Skeletal muscle satellite cell (primary cell): ENCODE measurements at regions not wholly inside any gene's neighbourhood (a gene's known extent, or its start where the extent isn't known, plus 50 kb on each side); places are given as distances from the start of the nearest gene placed in this dataset.
"Not testable (repeated sequence)": the region's sequence is repeated elsewhere in the genome, so short reads cannot be mapped to it uniquely, and the experiment has no call there.

Experiments used
- H3K27me3 ChIP-seq: 2 replicates; pipeline ENCODE4 v1.7.0; 2013; ENCODE audit warnings: low read length; ENCODE audit not compliant: control insufficient read depth, insufficient read depth
- H3K36me3 ChIP-seq: 2 replicates; pipeline ENCODE4 v1.7.0; 2013; ENCODE audit warnings: mild to moderate bottlenecking, control low read depth, low read length; ENCODE audit not compliant: insufficient read depth
- H3K4me1 ChIP-seq: 2 replicates; pipeline ENCODE4 v1.7.0; 2013; ENCODE audit warnings: low read length; ENCODE audit not compliant: control insufficient read depth, insufficient read depth
- H3K4me2 ChIP-seq: 2 replicates; pipeline ENCODE4 v1.7.0; 2013; ENCODE audit warnings: mild to moderate bottlenecking, low read length
- H3K4me3 ChIP-seq: 2 replicates; pipeline ENCODE4 v1.7.0; 2013; ENCODE audit warnings: low read length
- H3K9ac ChIP-seq: 2 replicates; pipeline ENCODE4 v1.7.0; 2013; ENCODE audit warnings: mild to moderate bottlenecking, low read depth, low read length, moderate library complexity
- H3K9me3 ChIP-seq: replicated peaks from 2 replicates; pipeline ENCODE4 v1.7.0; 2013; ENCODE audit warnings: mild to moderate bottlenecking, control low read depth, low read length

DNA sequence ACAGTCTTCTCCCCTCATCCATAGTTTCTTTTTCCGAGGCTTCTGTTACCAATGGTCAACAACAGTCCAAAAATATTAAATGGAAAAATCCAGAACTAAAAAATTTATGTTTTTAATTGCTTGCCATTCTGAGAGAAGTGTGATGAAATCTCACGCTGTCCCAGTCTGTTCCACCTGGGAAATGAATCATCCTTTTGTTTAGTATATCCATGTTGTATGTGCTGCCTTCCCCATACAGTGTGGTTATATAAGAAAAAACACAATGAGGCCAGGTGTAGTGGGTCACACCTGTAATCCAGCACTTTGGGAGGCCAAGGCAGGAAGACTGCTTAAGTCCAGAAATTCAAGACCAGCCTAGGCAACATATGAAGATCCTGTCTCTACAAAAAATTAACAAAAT, 161.6 kb downstream of the CHIC2 start:
- H3K4me2 ChIP-seq, result no peak overlapping the region
- no peaks in the 10 kb centered on the region for H3K27me3 ChIP-seq
- H3K9me3 ChIP-seq, result no peaks in the 10 kb centered on the region
- H3K36me3 ChIP-seq, result no peaks in the 10 kb centered on the region
- H3K4me3 ChIP-seq, result no peak overlapping the region
- H3K9ac ChIP-seq, result no peak overlapping the region
- H3K4me1 ChIP-seq, result peaks cover 30% of the 10 kb centered on the region

DNA sequence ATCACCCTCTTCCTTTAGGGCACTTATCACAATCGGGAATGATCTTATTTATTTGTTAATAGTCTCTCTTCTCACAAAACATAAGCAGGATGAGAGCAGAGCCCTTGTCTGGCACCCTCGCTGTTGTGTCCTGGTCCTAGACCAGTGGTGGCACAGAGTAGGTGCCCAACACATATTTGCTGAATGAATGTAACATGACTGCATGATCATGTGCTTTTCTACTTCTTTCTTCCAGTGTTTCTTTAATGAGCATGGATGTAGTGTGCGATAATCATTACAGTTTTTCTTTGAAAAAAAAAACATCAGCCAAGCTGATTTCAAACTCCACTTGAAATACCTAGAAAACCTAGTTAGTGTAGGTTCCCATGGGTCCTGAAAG, 164.1 kb downstream of the CHIC2 start:
- peak overlapping the region; percentile 55 for H3K4me2 ChIP-seq
- no peak overlapping the region for H3K9ac ChIP-seq
- no peaks in the 10 kb centered on the region for H3K36me3 ChIP-seq
- H3K9me3 ChIP-seq, result no peaks in the 10 kb centered on the region
- no peaks in the 10 kb centered on the region for H3K27me3 ChIP-seq
- H3K4me1 ChIP-seq, result peaks cover 17% of the 10 kb centered on the region
- no peak overlapping the region for H3K4me3 ChIP-seq

DNA sequence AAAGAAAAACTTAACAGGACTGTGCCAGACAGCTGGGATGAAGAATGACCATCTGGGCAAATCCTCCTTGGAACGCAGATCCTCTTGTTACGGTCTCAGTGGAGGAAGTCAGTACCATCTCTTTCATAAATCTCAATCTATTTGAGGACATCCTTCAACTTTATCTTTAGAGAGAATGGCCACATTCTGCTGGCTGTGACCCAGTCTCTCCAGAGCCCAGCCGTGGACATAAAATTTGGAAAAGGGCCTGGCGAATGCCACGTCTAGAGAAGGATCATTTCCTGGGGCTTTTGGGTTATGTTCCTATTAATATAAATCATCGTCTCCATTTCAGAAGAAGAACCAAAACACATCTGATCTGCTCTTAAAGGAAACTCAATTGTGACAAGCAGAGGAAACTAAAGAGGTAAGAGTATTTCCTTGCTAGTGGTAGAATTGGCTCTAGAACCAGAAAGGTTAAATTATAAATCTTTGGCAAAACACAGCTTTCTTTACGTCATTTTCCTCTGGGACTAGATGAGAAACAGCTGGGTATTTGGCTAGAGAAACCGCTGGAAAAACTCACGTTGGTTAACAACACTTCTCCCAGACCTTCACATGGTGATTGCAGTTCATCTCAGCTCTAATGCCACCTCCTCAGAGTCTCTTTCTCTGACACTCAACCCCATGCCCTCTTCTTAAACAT, 164.7 kb downstream of the CHIC2 start:
- Histone ChIP-seq H3K4me2 (peak overlapping the region; percentile 55), H3K9me3 (no peaks in the 10 kb centered on the region), H3K36me3 (no peaks in the 10 kb centered on the region), H3K4me3 (no peak overlapping the region), H3K4me1 (peaks cover 17% of the 10 kb centered on the region), H3K27me3 (no peaks in the 10 kb centered on the region), H3K9ac (peak overlapping the region; percentile 14)

DNA sequence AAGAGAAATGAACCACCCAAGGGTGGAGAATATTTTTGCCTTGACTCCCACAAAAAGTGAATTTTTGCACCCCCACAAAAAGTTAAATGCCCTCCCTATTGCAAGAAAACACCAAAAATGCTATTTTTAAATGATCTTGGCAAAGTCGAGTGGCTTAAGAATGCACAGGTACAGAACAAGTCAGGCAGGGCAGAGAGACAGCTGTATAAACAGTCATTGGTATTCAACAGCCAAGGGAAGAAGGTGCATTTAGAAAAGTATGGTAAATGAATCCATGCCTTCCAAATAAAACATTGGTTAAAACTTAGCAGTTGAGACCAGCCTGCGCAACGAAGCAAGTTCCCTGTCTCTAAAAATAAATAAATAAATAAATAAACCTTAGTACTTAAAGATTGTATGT, 169.3 kb downstream of the CHIC2 start:
- no peak overlapping the region for H3K4me3 ChIP-seq
- peaks cover 10% of the 10 kb centered on the region for H3K4me1 ChIP-seq
- H3K36me3 ChIP-seq, result no peaks in the 10 kb centered on the region
- H3K4me2 ChIP-seq, result no peak overlapping the region
- H3K9ac ChIP-seq, result no peak overlapping the region
- no peaks in the 10 kb centered on the region for H3K27me3 ChIP-seq
- H3K9me3 ChIP-seq, result no peaks in the 10 kb centered on the region

DNA sequence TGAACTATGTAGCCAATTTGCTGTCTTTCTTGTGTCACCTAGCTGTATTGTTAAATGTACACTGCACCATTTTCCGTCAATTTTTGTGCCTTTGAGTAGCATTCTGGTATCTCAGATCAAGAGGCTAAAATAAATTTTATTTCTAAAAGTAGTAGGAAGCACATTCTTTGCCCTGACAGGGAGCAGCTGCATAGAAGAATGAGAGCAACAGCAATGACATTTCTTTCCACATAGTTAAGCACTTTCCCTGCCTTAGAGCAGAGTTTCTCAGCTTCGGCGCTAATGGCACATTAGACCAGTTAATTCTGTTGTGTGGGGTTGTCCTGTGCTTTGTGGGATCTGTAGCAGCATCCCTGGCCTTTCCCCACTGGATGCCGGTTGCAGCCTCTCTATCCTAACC, 173.9 kb downstream of the CHIC2 start:
- Histone ChIP-seq H3K9ac (no peak overlapping the region), H3K4me3 (no peak overlapping the region), H3K27me3 (no peaks in the 10 kb centered on the region), H3K36me3 (no peaks in the 10 kb centered on the region), H3K9me3 (no peaks in the 10 kb centered on the region), H3K4me2 (no peak overlapping the region), H3K4me1 (no peaks in the 10 kb centered on the region)

DNA sequence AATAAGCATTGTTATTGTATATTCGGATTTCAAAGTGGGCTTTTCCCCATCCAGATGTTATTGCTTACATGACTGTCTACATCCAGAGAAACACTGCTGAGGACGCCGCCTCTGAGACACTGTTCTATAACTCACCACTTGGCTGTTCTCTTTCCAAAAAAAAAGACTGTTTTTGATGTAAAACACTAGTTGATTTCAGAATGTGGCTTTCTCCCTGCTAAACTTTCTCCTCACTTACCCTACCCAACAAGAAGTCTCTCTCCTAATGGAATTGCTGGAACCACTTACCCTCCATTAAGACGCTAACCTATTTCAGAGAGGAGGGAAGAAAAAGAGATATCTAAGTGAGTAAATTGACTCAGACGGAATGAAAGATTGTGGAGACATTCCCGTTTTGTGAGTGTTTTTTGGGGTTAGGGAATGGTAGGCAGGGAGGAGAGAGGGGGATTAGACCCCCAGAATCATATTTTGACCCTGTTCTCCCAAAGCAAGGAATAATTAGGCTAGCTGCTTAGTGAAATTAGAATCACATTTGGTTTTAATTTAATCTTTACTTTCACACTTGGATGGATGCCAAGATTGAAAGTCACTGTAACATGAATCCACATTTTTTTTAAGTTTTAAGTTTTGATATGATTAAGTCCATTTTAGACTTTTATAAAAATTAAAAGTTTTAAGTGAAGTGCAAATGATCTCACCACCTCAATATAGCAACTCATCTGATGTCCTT, 174.9 kb downstream of the CHIC2 start:
- no peaks in the 10 kb centered on the region for H3K9me3 ChIP-seq
- no peaks in the 10 kb centered on the region for H3K27me3 ChIP-seq
- no peaks in the 10 kb centered on the region for H3K4me1 ChIP-seq
- no peak overlapping the region for H3K4me3 ChIP-seq
- no peaks in the 10 kb centered on the region for H3K36me3 ChIP-seq
- no peak overlapping the region for H3K4me2 ChIP-seq
- no peak overlapping the region for H3K9ac ChIP-seq

DNA sequence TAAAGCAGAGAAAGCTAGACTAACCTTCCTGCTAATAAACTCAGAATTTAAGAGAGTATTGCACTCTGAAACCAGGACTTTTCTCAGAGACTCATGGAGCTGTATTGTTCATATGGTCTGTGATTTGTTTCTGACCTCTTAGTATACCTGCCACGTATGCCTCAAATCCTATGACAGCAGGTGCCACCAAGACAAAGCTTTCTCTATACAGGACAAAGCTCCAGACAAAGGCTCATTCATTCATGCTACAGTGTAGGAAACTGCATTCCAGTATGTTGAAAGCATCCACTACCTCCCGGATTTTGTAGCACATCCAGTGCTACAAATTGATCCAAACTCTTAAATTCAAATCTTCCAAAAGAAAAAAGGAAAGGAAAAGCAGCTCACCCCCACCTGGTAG, 178.3 kb downstream of the CHIC2 start:
- Histone ChIP-seq H3K27me3 (no peaks in the 10 kb centered on the region), H3K9me3 (no peaks in the 10 kb centered on the region), H3K4me2 (no peak overlapping the region), H3K9ac (no peak overlapping the region), H3K4me3 (no peak overlapping the region), H3K4me1 (no peaks in the 10 kb centered on the region), H3K36me3 (no peaks in the 10 kb centered on the region)

DNA sequence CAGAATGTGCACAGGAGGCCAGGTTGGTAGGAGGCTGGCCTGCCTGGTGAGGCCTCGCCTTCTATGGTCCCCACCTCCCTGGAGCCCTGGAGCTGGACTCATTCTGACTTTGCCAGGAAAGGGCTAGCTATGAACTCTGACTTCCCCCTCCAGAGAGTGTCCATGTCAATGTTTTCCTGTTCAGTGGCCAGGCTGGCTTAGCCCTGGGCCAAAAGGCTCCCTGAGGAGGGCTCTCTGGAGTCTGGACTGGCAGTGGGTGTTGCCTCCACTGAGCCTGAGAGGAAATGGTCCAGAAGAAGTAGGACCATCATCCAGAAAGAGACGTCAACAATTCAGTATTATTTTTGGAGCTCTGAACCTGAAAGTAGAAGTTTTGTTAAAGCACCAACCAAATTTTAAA, 178.7 kb downstream of the CHIC2 start:
- H3K9ac ChIP-seq, result no peak overlapping the region
- H3K4me3 ChIP-seq, result no peak overlapping the region
- no peaks in the 10 kb centered on the region for H3K36me3 ChIP-seq
- H3K9me3 ChIP-seq, result no peaks in the 10 kb centered on the region
- H3K27me3 ChIP-seq, result no peaks in the 10 kb centered on the region
- no peak overlapping the region for H3K4me2 ChIP-seq
- H3K4me1 ChIP-seq, result no peaks in the 10 kb centered on the region

DNA sequence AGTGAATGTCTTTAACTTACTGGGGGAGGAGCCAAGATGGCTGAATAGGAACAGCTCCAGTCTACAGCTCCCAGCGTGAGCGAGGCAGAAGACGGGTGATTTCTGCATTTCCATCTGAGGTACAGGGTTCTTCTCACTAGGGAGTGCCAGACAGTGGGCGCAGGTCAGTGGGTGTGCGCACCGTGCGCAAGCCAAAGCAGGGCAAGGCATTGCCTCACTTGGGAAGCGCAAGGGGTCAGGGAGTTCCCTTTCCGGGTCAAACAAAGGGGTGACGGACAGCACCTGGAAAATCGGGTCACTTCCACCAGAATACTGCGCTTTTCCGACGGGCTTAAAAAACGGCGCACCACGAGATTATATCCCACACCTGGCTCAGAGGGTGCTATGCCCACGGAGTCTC, 187.3 kb downstream of the CHIC2 start:
- H3K4me2 ChIP-seq, H3K36me3 ChIP-seq, H3K27me3 ChIP-seq, H3K4me1 ChIP-seq, H3K9me3 ChIP-seq, H3K4me3 ChIP-seq, H3K9ac ChIP-seq: not testable (repeated sequence)

DNA sequence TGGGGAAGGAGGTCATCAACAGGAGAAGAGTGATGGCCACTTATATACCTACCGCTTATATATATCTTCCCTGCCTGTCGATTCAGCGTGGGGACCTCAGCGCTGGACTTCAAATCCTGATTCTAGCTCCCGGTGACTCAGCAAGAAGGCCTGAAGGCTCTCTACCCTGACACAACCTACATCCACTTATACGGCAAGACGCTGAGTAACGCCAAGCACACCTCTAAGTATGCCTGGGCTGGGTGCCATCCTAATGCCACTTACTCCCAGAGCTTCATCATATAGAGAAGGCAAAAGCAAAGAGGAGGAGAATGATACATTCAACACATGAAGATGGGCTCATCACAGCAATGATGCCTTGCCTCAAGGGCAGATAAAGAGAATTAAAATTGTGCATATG, 198.3 kb downstream of the CHIC2 start:
- H3K4me3 ChIP-seq, result no peak overlapping the region
- H3K27me3 ChIP-seq, result no peaks in the 10 kb centered on the region
- H3K9ac ChIP-seq, result no peak overlapping the region
- H3K4me2 ChIP-seq, result no peak overlapping the region
- H3K9me3 ChIP-seq, result no peaks in the 10 kb centered on the region
- no peaks in the 10 kb centered on the region for H3K36me3 ChIP-seq
- peaks cover 3% of the 10 kb centered on the region for H3K4me1 ChIP-seq

DNA sequence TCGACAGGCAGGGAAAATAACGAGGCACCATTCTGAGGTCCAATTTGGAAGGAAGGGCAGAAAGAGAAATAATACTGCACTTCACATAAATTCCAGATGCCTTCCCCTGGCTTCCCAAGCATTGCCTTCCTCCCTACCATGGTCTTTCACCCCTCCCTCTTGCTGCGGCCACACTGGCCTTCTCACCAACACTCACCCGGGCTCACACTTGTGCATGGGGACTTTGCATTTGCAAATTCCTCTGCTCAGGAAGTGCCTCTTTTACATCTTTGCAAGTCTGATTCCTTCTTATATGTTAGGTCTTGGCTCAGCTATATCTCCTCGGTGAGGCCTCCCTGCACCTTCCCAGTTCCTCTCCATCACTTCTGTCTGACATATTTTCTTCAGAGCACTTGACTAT, 199.4 kb downstream of the CHIC2 start:
- Histone ChIP-seq H3K4me3 (no peak overlapping the region), H3K4me2 (no peak overlapping the region), H3K9me3 (no peaks in the 10 kb centered on the region), H3K9ac (no peak overlapping the region), H3K27me3 (no peaks in the 10 kb centered on the region), H3K4me1 (peaks cover 3% of the 10 kb centered on the region), H3K36me3 (no peaks in the 10 kb centered on the region)

DNA sequence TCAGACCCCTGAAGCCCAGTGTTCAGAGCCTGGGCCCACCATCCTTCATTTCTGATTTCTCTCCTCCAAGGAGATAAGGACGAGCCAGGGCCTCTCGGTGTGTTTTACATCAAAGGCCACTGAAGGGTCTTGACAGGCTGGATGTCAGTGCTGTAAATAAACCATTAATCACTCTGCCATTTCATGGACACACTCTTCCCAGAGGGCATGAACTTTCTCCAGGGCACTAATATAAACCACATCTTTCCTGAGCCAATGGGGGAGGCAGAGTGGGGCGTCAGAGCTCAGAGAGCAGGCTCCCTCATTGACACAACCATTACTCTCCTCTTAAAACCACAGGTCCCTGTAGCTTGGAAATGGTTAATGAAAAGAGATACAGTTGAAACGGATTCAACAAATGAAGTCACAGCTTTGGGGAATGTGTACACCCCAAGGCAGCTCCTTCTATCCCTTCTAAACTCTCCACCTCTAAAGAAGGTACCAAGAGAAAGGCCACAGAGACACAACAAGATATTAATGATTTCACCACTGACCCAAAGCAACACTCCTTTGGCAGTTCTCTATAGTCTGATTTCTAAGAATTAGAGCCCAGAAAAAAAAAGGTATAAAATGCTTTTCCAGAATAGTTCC, 200.6 kb downstream of the CHIC2 start:
- Histone ChIP-seq H3K9me3 (no peaks in the 10 kb centered on the region), H3K27me3 (no peaks in the 10 kb centered on the region), H3K9ac (no peak overlapping the region), H3K4me3 (no peak overlapping the region), H3K36me3 (no peaks in the 10 kb centered on the region), H3K4me2 (no peak overlapping the region), H3K4me1 (peaks cover 3% of the 10 kb centered on the region)
